ENCODE measurements at regions not wholly inside any gene's neighbourhood (a gene's known extent, or its start where the extent isn't known, plus 50 kb on each side); places are given as distances from the start of the nearest gene placed in this dataset.

DNA sequence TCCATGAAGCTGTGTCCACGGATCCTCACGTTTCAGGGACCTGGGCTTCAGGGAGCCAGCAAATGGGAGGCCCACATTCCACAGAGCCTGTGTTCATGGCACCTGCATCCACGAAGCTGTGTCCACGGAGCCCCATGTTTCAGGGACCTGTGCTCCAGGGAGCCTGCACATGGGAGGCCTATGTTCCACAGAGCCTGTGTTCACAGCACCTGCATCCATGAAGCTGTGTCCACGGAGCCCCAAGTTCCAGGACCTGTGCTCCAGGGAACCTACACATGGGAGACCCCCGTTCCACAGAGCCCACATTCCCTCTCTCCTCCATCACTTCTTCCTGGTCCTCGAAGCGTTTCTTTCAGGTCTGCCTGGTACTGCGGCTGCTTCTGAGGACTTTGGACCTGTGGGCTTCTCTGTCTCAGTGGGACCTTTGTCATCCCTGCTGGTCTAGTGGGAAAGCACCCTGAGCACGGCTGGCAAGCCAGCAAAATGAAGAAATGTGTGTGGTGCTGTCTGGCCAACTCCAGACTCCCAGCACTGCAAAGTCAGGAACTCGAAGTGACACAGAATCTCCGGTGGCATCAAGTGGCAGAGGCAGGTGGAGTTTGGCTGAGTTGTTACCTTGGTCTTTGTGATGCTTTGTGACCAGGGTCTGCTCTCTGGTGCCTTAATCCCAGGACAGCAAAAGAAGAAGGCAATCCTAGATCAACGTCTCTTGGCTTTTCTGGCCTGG, 245.9 kb downstream of the DLL1 start:
- no peak for TF ChIP-seq CTCF (IDR thresholded peaks at IDR 0.05)
- TF ChIP-seq POLR2A (IDR thresholded peaks at IDR 0.05) = no peak

Data from testis (tissue), 2 donors.